Stromal cell of bone marrow (primary cell): ENCODE measurements at regions not wholly inside any gene's neighbourhood (a gene's known extent, or its start where the extent isn't known, plus 50 kb on each side); places are given as distances from the start of the nearest gene placed in this dataset.

ENCODE experiments used
- DNase-seq: peaks from one replicate; pipeline ENCODE4 v3.0.0-alpha.2; 2012; ENCODE audit warnings: low read depth

- no peak for DNase-seq
These were observed 882.9 kb downstream of the RPA4 start for GRCh38 chrX:97766501-97767095.

- no peak for DNase-seq
These were observed 903.6 kb downstream of the RPA4 start for GRCh38 chrX:97787311-97787710.

GRCh38 chrX:97787849-97788248 lies 904.1 kb downstream of the RPA4 start:
- DNase-seq: no peak

GRCh38 chrX:97790850-97791249 lies 907.1 kb downstream of the RPA4 start:
- no peak for DNase-seq

GRCh38 chrX:97797076-97797475 lies 913.4 kb downstream of the RPA4 start:
- DNase-seq: no peak

- DNase-seq: peak; percentile 9
These were observed 922.5 kb downstream of the RPA4 start for GRCh38 chrX:97806238-97806637.

GRCh38 chrX:97806946-97807345 lies 923.2 kb downstream of the RPA4 start:
- DNase-seq: no peak

- no peak for DNase-seq
These were observed 936.5 kb downstream of the RPA4 start for GRCh38 chrX:97820170-97820569.

- no peak for DNase-seq
These were observed 944.8 kb downstream of the RPA4 start for GRCh38 chrX:97828471-97828870.

- no peak for DNase-seq
These were observed 952.3 kb downstream of the RPA4 start for GRCh38 chrX:97835969-97836368.

- no peak for DNase-seq
These were observed 958.0 kb downstream of the RPA4 start for GRCh38 chrX:97841544-97842179.

- DNase-seq: no peak
These were observed 958.9 kb downstream of the RPA4 start for GRCh38 chrX:97842468-97843199.

- no peak for DNase-seq
These were observed 959.6 kb downstream of the RPA4 start for GRCh38 chrX:97843200-97843811.

- DNase-seq: no peak
These were observed 960.5 kb downstream of the RPA4 start for GRCh38 chrX:97844161-97844560.

- DNase-seq: no peak
These were observed 961.2 kb downstream of the RPA4 start for GRCh38 chrX:97844943-97845342.

GRCh38 chrX:97845451-97845850 lies 961.7 kb downstream of the RPA4 start:
- no peak for DNase-seq

- DNase-seq: no peak
These were observed 962.5 kb downstream of the RPA4 start for GRCh38 chrX:97846228-97846627.

- no peak for DNase-seq
These were observed 963.1 kb downstream of the RPA4 start for GRCh38 chrX:97846718-97847237.

GRCh38 chrX:97847885-97848679 lies 964.4 kb downstream of the RPA4 start:
- DNase-seq: no peak

GRCh38 chrX:97849951-97850350 lies 966.2 kb downstream of the RPA4 start:
- DNase-seq: no peak

GRCh38 chrX:97850911-97851310 lies 967.2 kb downstream of the RPA4 start:
- no peak for DNase-seq

- no peak for DNase-seq
These were observed 970.4 kb downstream of the RPA4 start for GRCh38 chrX:97854086-97854485.
